ENCODE measurements at regions not wholly inside any gene's neighbourhood (a gene's known extent, or its start where the extent isn't known, plus 50 kb on each side); places are given as distances from the start of the nearest gene placed in this dataset.

- H3K9me3 ChIP-seq (ENCODE audit: control insufficient read depth, insufficient read depth, low read length) = no peaks in the 10 kb centered on the region
- no peak for TF ChIP-seq CTCF (IDR thresholded peaks at IDR 0.05; ENCODE audit: low read depth, low read length, poor library complexity, severe bottlenecking)
- no peak for TF ChIP-seq EZH2phosphoT487 (IDR thresholded peaks at IDR 0.05; ENCODE audit: borderline replicate concordance, low read length)
- no peaks in the 10 kb centered on the region; the same call in 1 of the 2 replicates for H3K4me1 ChIP-seq (ENCODE audit: control insufficient read depth, low read length)
- no peaks in the 10 kb centered on the region for H3K27me3 ChIP-seq (ENCODE audit: control insufficient read depth, low read length)
- H3K27ac ChIP-seq (ENCODE audit: low read depth, low read length) = no peak overlapping the region
- no peaks in the 10 kb centered on the region for H3K9me2 ChIP-seq (replicated peaks; ENCODE audit: control insufficient read depth, low read length)
- no peaks in the 10 kb centered on the region for H4K20me1 ChIP-seq (ENCODE audit: control insufficient read depth, insufficient read depth, low read depth, low read length)
- H3F3A ChIP-seq (ENCODE audit: control insufficient read depth, insufficient read depth) = no peaks in the 10 kb centered on the region
- no peaks in the 10 kb centered on the region for H3K79me2 ChIP-seq (ENCODE audit: control insufficient read depth, low read length)
- H3K4me2 ChIP-seq (ENCODE audit: low read length) = no peak overlapping the region
- no peak overlapping the region for H3K4me3 ChIP-seq (ENCODE audit: low read length)
- H3K36me3 ChIP-seq (ENCODE audit: control insufficient read depth, low read length) = no peaks in the 10 kb centered on the region
Observed at GRCh38 chr2:215507836-215508235, 72.0 kb upstream of the FN1 start.

GRCh38 chr2:215507136-215507535 is 71.3 kb upstream of the FN1 start:
- TF ChIP-seq CTCF (IDR thresholded peaks at IDR 0.05; ENCODE audit: low read depth, low read length, poor library complexity, severe bottlenecking) (no peak), EZH2phosphoT487 (IDR thresholded peaks at IDR 0.05; ENCODE audit: borderline replicate concordance, low read length) (no peak)
- Histone ChIP-seq H3K4me3 (ENCODE audit: low read length) (no peak overlapping the region), H3K27me3 (ENCODE audit: control insufficient read depth, low read length) (no peaks in the 10 kb centered on the region), H3F3A (ENCODE audit: control insufficient read depth, insufficient read depth) (no peaks in the 10 kb centered on the region), H3K4me1 (ENCODE audit: control insufficient read depth, low read length) (no peaks in the 10 kb centered on the region; the same call in 1 of the 2 replicates), H4K20me1 (ENCODE audit: control insufficient read depth, insufficient read depth, low read depth, low read length) (no peaks in the 10 kb centered on the region), H3K9me2 (replicated peaks; ENCODE audit: control insufficient read depth, low read length) (no peaks in the 10 kb centered on the region), H3K9me3 (ENCODE audit: control insufficient read depth, insufficient read depth, low read length) (no peaks in the 10 kb centered on the region), H3K27ac (ENCODE audit: low read depth, low read length) (no peak overlapping the region), H3K36me3 (ENCODE audit: control insufficient read depth, low read length) (no peaks in the 10 kb centered on the region), H3K4me2 (ENCODE audit: low read length) (no peak overlapping the region), H3K79me2 (ENCODE audit: control insufficient read depth, low read length) (no peaks in the 10 kb centered on the region)

GRCh38 chr2:215506604-215506990 is 70.7 kb upstream of the FN1 start:
- no peak overlapping the region for H3K4me3 ChIP-seq (ENCODE audit: low read length)
- no peaks in the 10 kb centered on the region for H3K27me3 ChIP-seq (ENCODE audit: control insufficient read depth, low read length)
- no peaks in the 10 kb centered on the region for H3K9me2 ChIP-seq (replicated peaks; ENCODE audit: control insufficient read depth, low read length)
- H3K27ac ChIP-seq (ENCODE audit: low read depth, low read length) = no peak overlapping the region
- no peaks in the 10 kb centered on the region for H3K79me2 ChIP-seq (ENCODE audit: control insufficient read depth, low read length)
- H3K36me3 ChIP-seq (ENCODE audit: control insufficient read depth, low read length) = no peaks in the 10 kb centered on the region
- no peaks in the 10 kb centered on the region for H3F3A ChIP-seq (ENCODE audit: control insufficient read depth, insufficient read depth)
- TF ChIP-seq CTCF (IDR thresholded peaks at IDR 0.05; ENCODE audit: low read depth, low read length, poor library complexity, severe bottlenecking) = no peak
- no peak for TF ChIP-seq EZH2phosphoT487 (IDR thresholded peaks at IDR 0.05; ENCODE audit: borderline replicate concordance, low read length)
- no peak overlapping the region for H3K4me2 ChIP-seq (ENCODE audit: low read length)
- H3K9me3 ChIP-seq (ENCODE audit: control insufficient read depth, insufficient read depth, low read length) = no peaks in the 10 kb centered on the region
- no peaks in the 10 kb centered on the region for H4K20me1 ChIP-seq (ENCODE audit: control insufficient read depth, insufficient read depth, low read depth, low read length)
- no peaks in the 10 kb centered on the region; the same call in 1 of the 2 replicates for H3K4me1 ChIP-seq (ENCODE audit: control insufficient read depth, low read length)

Measured in DOHH2 (cell line).